A549 (cell line): ENCODE measurements at regions not wholly inside any gene's neighbourhood (a gene's known extent, or its start where the extent isn't known, plus 50 kb on each side); places are given as distances from the start of the nearest gene placed in this dataset.

Source experiments
- CBX8 ChIP-seq: fragments of 200-600 bp; sonication (generic); IDR thresholded peaks from 2 replicates; pipeline ENCODE4 v1.6.1; 2016
- ESRRA ChIP-seq: fragments of 150-350 bp; IDR thresholded peaks from 2 replicates; pipeline ENCODE4 v1.6.1; 2014; ENCODE audit warnings: mild to moderate bottlenecking, low read length, borderline replicate concordance
- GATA3 ChIP-seq: IDR thresholded peaks from 2 replicates; pipeline ENCODE4 v1.6.1; 2012; ENCODE audit warnings: borderline replicate concordance
- HDAC2 ChIP-seq: fragments of 200-600 bp; sonication (generic); IDR thresholded peaks from 2 replicates; pipeline ENCODE4 v1.6.1; 2016
- JUN ChIP-seq, 2 experiments: fragments of >200 bp; sonication (Bioruptor Twin); formaldehyde crosslinking; IDR thresholded peaks; 2 replicates in 1 of 2; 3 replicates in 1 of 2; pipeline ENCODE4 v1.6.1; 2016 to 2017
- MYC ChIP-seq: IDR thresholded peaks from 2 replicates; pipeline ENCODE4 v1.6.1; 2012; ENCODE audit warnings: mild to moderate bottlenecking, inconsistent platforms, low read length, improper control_type of control experiment, borderline replicate concordance
- NFE2L2 ChIP-seq: fragments of 150-350 bp; conservative IDR thresholded peaks from 2 replicates; pipeline ENCODE4 v1.6.1; 2014; ENCODE audit warnings: low read length
- POLR2A ChIP-seq: IDR thresholded peaks from 2 replicates; pipeline ENCODE4 v1.6.1; 2012; ENCODE audit warnings: mild to moderate bottlenecking, low read length
- SMC3 ChIP-seq: fragments of >200 bp; sonication (Bioruptor Twin); formaldehyde crosslinking; IDR thresholded peaks from 3 replicates; pipeline ENCODE4 v1.6.1; 2018; ENCODE audit warnings: inconsistent platforms
- TP53 ChIP-seq: fragments of 250-450 bp; sonication (Bioruptor Pico); IDR thresholded peaks from 2 replicates; pipeline ENCODE4 v1.5.0; 2021; ENCODE audit warnings: mild to moderate bottlenecking, moderate library complexity
- ZSCAN20 ChIP-seq: fragments of 250-450 bp; sonication (Bioruptor Pico); IDR thresholded peaks from 2 replicates; pipeline ENCODE4 v1.8.0; 2022; ENCODE audit warnings: mild to moderate bottlenecking, moderate library complexity
- TF ChIP-seq, protein P1 (sequence below): fragments of >200 bp; sonication (Bioruptor Twin); formaldehyde crosslinking; IDR thresholded peaks from 3 replicates; pipeline ENCODE4 v1.5.1; 2016
- TF ChIP-seq, protein P2 (sequence below): fragments of 200-600 bp; sonication (generic); IDR thresholded peaks from 2 replicates; pipeline ENCODE4 v1.6.1; 2016; ENCODE audit warnings: antibody characterized with exemption, mild to moderate bottlenecking, moderate library complexity
- TF ChIP-seq, protein P3 (sequence below): fragments of 150-350 bp; IDR thresholded peaks from 2 replicates; pipeline ENCODE4 v1.6.1; 2014; ENCODE audit warnings: low read depth, mild to moderate bottlenecking, low read length

DNA sequence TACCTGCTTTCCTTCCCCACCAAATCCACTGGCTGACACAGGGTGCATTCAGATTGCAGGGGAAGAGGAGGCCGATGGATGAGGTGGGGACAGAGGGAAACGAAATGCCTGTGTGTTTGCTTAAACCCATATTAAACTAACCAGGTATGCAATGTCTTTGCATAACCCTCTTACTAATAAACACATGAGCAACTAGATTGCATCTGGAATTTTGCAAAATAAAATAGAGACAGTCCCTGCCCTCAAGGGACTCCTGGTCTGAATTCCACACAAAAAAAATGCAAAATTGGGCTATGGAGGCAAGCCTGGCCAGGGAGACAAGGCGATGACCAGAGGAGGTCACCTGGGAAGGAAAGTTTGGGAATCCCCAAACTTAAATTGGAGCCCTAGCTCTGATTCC is 202.9 kb downstream of the ACTL7B start:
- TF ChIP-seq, protein P1, sequence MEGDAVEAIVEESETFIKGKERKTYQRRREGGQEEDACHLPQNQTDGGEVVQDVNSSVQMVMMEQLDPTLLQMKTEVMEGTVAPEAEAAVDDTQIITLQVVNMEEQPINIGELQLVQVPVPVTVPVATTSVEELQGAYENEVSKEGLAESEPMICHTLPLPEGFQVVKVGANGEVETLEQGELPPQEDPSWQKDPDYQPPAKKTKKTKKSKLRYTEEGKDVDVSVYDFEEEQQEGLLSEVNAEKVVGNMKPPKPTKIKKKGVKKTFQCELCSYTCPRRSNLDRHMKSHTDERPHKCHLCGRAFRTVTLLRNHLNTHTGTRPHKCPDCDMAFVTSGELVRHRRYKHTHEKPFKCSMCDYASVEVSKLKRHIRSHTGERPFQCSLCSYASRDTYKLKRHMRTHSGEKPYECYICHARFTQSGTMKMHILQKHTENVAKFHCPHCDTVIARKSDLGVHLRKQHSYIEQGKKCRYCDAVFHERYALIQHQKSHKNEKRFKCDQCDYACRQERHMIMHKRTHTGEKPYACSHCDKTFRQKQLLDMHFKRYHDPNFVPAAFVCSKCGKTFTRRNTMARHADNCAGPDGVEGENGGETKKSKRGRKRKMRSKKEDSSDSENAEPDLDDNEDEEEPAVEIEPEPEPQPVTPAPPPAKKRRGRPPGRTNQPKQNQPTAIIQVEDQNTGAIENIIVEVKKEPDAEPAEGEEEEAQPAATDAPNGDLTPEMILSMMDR: no peak
- TF ChIP-seq NFE2L2 (no peak), SMC3 (no peak), MYC (no peak), ZSCAN20 (CRISPR knock-in tag) (no peak), CBX8 (no peak), ESRRA (no peak), JUN (IDR thresholded peaks at IDR 0.05) (no peak), TP53 (CRISPR knock-in tag) (no peak), POLR2A (no peak), GATA3 (no peak), HDAC2 (no peak)
- TF ChIP-seq, protein P2, sequence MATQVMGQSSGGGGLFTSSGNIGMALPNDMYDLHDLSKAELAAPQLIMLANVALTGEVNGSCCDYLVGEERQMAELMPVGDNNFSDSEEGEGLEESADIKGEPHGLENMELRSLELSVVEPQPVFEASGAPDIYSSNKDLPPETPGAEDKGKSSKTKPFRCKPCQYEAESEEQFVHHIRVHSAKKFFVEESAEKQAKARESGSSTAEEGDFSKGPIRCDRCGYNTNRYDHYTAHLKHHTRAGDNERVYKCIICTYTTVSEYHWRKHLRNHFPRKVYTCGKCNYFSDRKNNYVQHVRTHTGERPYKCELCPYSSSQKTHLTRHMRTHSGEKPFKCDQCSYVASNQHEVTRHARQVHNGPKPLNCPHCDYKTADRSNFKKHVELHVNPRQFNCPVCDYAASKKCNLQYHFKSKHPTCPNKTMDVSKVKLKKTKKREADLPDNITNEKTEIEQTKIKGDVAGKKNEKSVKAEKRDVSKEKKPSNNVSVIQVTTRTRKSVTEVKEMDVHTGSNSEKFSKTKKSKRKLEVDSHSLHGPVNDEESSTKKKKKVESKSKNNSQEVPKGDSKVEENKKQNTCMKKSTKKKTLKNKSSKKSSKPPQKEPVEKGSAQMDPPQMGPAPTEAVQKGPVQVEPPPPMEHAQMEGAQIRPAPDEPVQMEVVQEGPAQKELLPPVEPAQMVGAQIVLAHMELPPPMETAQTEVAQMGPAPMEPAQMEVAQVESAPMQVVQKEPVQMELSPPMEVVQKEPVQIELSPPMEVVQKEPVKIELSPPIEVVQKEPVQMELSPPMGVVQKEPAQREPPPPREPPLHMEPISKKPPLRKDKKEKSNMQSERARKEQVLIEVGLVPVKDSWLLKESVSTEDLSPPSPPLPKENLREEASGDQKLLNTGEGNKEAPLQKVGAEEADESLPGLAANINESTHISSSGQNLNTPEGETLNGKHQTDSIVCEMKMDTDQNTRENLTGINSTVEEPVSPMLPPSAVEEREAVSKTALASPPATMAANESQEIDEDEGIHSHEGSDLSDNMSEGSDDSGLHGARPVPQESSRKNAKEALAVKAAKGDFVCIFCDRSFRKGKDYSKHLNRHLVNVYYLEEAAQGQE: no peak
- TF ChIP-seq, protein P3, sequence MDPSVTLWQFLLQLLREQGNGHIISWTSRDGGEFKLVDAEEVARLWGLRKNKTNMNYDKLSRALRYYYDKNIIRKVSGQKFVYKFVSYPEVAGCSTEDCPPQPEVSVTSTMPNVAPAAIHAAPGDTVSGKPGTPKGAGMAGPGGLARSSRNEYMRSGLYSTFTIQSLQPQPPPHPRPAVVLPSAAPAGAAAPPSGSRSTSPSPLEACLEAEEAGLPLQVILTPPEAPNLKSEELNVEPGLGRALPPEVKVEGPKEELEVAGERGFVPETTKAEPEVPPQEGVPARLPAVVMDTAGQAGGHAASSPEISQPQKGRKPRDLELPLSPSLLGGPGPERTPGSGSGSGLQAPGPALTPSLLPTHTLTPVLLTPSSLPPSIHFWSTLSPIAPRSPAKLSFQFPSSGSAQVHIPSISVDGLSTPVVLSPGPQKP: no peak
